ENCODE measurements at regions not wholly inside any gene's neighbourhood (a gene's known extent, or its start where the extent isn't known, plus 50 kb on each side); places are given as distances from the start of the nearest gene placed in this dataset.

DNA sequence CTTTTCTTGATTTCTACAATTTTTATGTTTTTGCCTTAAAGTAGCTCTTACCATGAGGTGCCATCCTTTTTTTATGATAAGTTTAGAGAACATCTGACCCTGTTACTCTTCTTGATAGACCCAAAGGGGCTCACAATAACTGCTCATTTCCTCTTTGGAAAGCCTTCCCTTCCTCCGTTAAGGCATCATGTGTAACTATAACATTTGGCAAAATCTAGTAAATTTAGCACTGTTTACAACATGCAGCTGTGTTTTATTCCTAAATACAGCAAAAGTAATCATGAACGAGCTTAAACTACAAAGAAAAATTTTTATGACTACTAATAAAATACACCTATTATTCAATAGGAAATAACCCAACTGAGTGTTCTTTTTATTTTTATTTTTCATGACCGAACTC lies 705.1 kb downstream of the MAT2B start (continued):
- no peak for TF ChIP-seq ZNF142 (CRISPR knock-in tag; IDR thresholded peaks at IDR 0.05)
- TF ChIP-seq KDM2A (CRISPR knock-in tag; IDR thresholded peaks at IDR 0.05; ENCODE audit: borderline replicate concordance, low read depth) = no peak
- TF ChIP-seq ZNF597 (CRISPR knock-in tag; IDR thresholded peaks at IDR 0.05) = no peak
- TF ChIP-seq GATA4 (IDR thresholded peaks at IDR 0.05; ENCODE audit: borderline replicate concordance, low read depth) = no peak
- TF ChIP-seq ZNF253 (CRISPR knock-in tag; IDR thresholded peaks at IDR 0.05; ENCODE audit: borderline replicate concordance) = no peak
- no peak for TF ChIP-seq CHD2 (IDR thresholded peaks at IDR 0.05; ENCODE audit: low read depth, low read length)
- TF ChIP-seq ZNF251 (CRISPR knock-in tag; IDR thresholded peaks at IDR 0.05) = no peak
- TF ChIP-seq, protein P1, sequence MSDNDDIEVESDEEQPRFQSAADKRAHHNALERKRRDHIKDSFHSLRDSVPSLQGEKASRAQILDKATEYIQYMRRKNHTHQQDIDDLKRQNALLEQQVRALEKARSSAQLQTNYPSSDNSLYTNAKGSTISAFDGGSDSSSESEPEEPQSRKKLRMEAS (IDR thresholded peaks at IDR 0.05) = no peak
- no peak for TF ChIP-seq REST (IDR thresholded peaks at IDR 0.05; ENCODE audit: borderline replicate concordance in 1 of 2, low read depth in 1 of 2, low read length in 2 of 2)
- TF ChIP-seq GZF1 (CRISPR knock-in tag; IDR thresholded peaks at IDR 0.05) = no peak
- no peak for TF ChIP-seq MEIS1 (CRISPR knock-in tag; IDR thresholded peaks at IDR 0.05; ENCODE audit: borderline replicate concordance)
